Endothelial cell (in vitro differentiated cells): ENCODE measurements at regions not wholly inside any gene's neighbourhood (a gene's known extent, or its start where the extent isn't known, plus 50 kb on each side); places are given as distances from the start of the nearest gene placed in this dataset.

Experiments
- DNase-seq: peaks from one replicate; pipeline ENCODE4 v3.0.0; 2021; ENCODE audit warnings: low spot score
- H3K27ac Mint-ChIP-seq: one replicate; pipeline ENCODE4 v1.8.0; 2021; ENCODE audit warnings: mixed read lengths, inconsistent platforms; ENCODE audit not compliant: unreplicated experiment
- H3K27me3 Mint-ChIP-seq: one replicate; pipeline ENCODE4 v1.8.0; 2021; ENCODE audit warnings: mild to moderate bottlenecking, moderate library complexity, mixed read lengths, inconsistent platforms; ENCODE audit not compliant: unreplicated experiment
- H3K36me3 Mint-ChIP-seq: one replicate; pipeline ENCODE4 v1.8.0; 2021; ENCODE audit warnings: mild to moderate bottlenecking, low read depth, mixed read lengths, inconsistent platforms; ENCODE audit not compliant: unreplicated experiment
- H3K4me1 Mint-ChIP-seq: one replicate; pipeline ENCODE4 v1.8.0; 2021; ENCODE audit warnings: mild to moderate bottlenecking, mixed read lengths, inconsistent platforms; ENCODE audit not compliant: unreplicated experiment
- H3K4me3 Mint-ChIP-seq: one replicate; pipeline ENCODE4 v1.8.0; 2021; ENCODE audit warnings: mild to moderate bottlenecking, mixed read lengths, inconsistent platforms; ENCODE audit not compliant: unreplicated experiment
- H3K9me3 Mint-ChIP-seq: one replicate; pipeline ENCODE4 v1.8.0; 2021; ENCODE audit warnings: mixed read lengths, inconsistent platforms; ENCODE audit not compliant: unreplicated experiment
- TF ChIP-seq, protein P1 (sequence below): fragments of 200-600 bp; sonication (generic); IDR thresholded peaks from one replicate; pipeline ENCODE4 v1.5.0; 2021; ENCODE audit warnings: antibody characterized with exemption; ENCODE audit not compliant: unreplicated experiment

DNA sequence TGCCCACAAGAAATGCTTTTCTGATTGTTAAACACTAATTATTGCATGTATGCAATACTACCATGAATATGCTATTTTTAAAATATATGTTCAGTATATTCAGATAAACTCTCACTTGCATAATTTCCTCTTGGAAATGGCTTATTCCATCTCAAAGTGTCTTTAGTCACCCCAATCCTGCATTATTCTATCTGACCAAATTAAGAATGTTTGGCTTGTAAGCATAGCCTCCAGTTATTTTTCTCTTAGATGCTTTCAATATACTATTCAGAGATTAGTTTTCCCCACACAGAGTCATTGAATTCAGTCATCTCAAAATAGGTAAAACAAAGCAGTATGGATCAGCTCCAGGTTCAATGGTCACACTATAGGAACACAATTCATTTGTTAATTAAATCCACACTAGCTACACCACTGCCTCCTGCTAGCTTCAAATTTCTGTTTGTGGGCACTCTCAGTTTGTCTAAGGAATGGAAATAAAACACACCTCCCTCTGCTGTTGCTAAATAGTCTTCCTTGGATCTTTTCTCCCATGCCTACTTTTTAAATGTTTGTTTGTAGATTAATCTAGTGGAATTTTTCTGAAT lies 134.6 kb upstream of the TBCA start:
- no peak for DNase-seq
- Mint-ChIP-seq H3K36me3 (no peaks in the 10 kb centered on the region), H3K27ac (no peak overlapping the region), H3K9me3 (no peaks in the 10 kb centered on the region), H3K4me3 (no peak overlapping the region), H3K4me1 (peaks cover 11% of the 10 kb centered on the region), H3K27me3 (no peaks in the 10 kb centered on the region)
- TF ChIP-seq, protein P1, sequence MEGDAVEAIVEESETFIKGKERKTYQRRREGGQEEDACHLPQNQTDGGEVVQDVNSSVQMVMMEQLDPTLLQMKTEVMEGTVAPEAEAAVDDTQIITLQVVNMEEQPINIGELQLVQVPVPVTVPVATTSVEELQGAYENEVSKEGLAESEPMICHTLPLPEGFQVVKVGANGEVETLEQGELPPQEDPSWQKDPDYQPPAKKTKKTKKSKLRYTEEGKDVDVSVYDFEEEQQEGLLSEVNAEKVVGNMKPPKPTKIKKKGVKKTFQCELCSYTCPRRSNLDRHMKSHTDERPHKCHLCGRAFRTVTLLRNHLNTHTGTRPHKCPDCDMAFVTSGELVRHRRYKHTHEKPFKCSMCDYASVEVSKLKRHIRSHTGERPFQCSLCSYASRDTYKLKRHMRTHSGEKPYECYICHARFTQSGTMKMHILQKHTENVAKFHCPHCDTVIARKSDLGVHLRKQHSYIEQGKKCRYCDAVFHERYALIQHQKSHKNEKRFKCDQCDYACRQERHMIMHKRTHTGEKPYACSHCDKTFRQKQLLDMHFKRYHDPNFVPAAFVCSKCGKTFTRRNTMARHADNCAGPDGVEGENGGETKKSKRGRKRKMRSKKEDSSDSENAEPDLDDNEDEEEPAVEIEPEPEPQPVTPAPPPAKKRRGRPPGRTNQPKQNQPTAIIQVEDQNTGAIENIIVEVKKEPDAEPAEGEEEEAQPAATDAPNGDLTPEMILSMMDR = no peak

DNA sequence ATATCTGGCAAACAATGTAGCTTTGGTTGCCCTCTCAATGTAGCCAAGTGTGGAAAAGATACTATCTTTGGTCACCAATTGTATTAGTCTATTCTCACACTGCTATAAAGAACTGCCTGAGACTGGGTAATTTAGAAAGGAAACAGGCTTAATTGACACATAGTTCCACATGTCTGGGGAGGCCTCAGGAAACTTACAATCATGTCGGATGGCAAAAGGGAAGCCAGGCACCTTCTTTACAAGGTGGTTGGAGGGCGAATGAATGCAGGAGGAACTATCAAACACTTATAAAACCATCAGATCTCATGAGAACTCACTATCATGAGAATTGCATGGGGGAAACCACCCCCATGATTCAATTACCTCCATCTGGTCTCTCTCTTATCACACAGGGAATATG lies 133.1 kb upstream of the TBCA start:
- Mint-ChIP-seq H3K36me3 (no peaks in the 10 kb centered on the region), H3K27ac (no peak overlapping the region), H3K9me3 (no peaks in the 10 kb centered on the region), H3K27me3 (no peaks in the 10 kb centered on the region), H3K4me3 (no peak overlapping the region), H3K4me1 (peaks cover 11% of the 10 kb centered on the region)
- DNase-seq = no peak
- TF ChIP-seq, protein P1 = no peak

DNA sequence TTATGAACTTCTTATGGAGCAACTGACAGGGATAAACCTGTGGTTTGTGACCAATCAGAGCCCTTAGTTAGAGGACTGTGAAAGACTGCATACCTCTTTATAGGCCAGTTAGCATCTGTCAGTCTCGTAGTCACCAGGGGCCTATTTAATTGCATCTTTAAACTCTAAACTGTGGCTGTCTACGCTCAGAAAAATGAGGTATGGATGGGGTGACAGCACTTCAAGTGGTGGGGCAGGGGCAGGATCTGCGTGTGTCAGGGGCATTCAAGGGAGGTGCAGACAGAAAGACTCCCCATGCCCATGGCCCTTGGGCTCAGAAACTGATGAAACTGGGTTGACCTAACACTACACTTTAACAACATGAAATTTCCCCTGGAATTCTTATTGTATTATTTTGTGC lies 132.6 kb upstream of the TBCA start:
- Mint-ChIP-seq H3K9me3 (no peaks in the 10 kb centered on the region), H3K36me3 (no peaks in the 10 kb centered on the region), H3K4me3 (no peak overlapping the region), H3K27ac (no peak overlapping the region), H3K27me3 (no peaks in the 10 kb centered on the region), H3K4me1 (peaks cover 11% of the 10 kb centered on the region)
- TF ChIP-seq, protein P1 = no peak
- DNase-seq = no peak

- Mint-ChIP-seq H3K4me3 (no peak overlapping the region), H3K27me3 (no peaks in the 10 kb centered on the region), H3K9me3 (no peaks in the 10 kb centered on the region), H3K27ac (no peak overlapping the region), H3K4me1 (peaks cover 11% of the 10 kb centered on the region), H3K36me3 (no peaks in the 10 kb centered on the region)
- TF ChIP-seq, protein P1 = no peak
- DNase-seq = no peak
Observed at GRCh38 chr5:77907786-77908185, 131.6 kb upstream of the TBCA start.

- DNase-seq = no peak
- TF ChIP-seq, protein P1 = no peak
- Mint-ChIP-seq H3K4me3 (no peak overlapping the region), H3K27me3 (no peaks in the 10 kb centered on the region), H3K36me3 (no peaks in the 10 kb centered on the region), H3K9me3 (no peaks in the 10 kb centered on the region), H3K27ac (no peak overlapping the region), H3K4me1 (peaks cover 11% of the 10 kb centered on the region)
Observed at GRCh38 chr5:77906806-77907205, 130.7 kb upstream of the TBCA start.
